ENCODE measurements at regions not wholly inside any gene's neighbourhood (a gene's known extent, or its start where the extent isn't known, plus 50 kb on each side); places are given as distances from the start of the nearest gene placed in this dataset.
A peak's percentile ranks its signal among the peaks of the same experiment; 100 is the strongest.

GRCh38 chrX:54659547-54659946 is 129.5 kb downstream of the GNL3L start:
- TF ChIP-seq, protein P1, sequence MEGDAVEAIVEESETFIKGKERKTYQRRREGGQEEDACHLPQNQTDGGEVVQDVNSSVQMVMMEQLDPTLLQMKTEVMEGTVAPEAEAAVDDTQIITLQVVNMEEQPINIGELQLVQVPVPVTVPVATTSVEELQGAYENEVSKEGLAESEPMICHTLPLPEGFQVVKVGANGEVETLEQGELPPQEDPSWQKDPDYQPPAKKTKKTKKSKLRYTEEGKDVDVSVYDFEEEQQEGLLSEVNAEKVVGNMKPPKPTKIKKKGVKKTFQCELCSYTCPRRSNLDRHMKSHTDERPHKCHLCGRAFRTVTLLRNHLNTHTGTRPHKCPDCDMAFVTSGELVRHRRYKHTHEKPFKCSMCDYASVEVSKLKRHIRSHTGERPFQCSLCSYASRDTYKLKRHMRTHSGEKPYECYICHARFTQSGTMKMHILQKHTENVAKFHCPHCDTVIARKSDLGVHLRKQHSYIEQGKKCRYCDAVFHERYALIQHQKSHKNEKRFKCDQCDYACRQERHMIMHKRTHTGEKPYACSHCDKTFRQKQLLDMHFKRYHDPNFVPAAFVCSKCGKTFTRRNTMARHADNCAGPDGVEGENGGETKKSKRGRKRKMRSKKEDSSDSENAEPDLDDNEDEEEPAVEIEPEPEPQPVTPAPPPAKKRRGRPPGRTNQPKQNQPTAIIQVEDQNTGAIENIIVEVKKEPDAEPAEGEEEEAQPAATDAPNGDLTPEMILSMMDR (IDR thresholded peaks at IDR 0.05; ENCODE audit: low read length, missing control alignments), result no peak
- no peak for DNase-seq (ENCODE audit: low read depth)
- no peak overlapping the region for H3K4me3 ChIP-seq (replicated peaks; ENCODE audit: low read depth, low read length)

- H3K4me3 ChIP-seq (replicated peaks; ENCODE audit: low read depth, low read length), result no peak overlapping the region
- TF ChIP-seq, protein P1 (IDR thresholded peaks at IDR 0.05; ENCODE audit: low read length, missing control alignments), result no peak
- DNase-seq (ENCODE audit: low read depth), result no peak
Observed at GRCh38 chrX:54675762-54676161, 122.3 kb downstream of the ITIH6 start.

DNA sequence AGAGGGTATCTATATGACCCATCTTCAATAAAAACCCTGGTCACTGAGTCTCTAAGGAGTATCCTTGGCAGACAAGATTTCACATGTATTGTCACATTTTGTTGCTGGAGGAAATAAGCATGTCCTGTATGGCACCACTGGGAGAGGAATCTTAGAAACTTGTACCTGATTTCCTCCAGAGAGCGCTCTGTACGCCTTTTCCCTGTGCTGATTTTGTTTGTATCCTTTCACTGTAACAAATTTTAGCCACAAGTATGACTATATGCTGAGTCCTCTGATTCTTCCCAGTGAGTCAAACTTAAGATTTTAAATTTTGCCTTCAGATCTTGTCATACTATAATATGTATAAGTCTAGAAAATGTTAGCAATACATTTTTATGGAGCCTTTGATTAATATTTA is 102.8 kb downstream of the ITIH6 start:
- TF ChIP-seq, protein P1 (IDR thresholded peaks at IDR 0.05; ENCODE audit: low read length, missing control alignments), result peak; percentile 3
- peak; percentile 17 for DNase-seq (ENCODE audit: low read depth)
- H3K4me3 ChIP-seq (replicated peaks; ENCODE audit: low read depth, low read length), result no peak overlapping the region

GRCh38 chrX:54695816-54696487 is 102.1 kb downstream of the ITIH6 start:
- TF ChIP-seq, protein P1 (IDR thresholded peaks at IDR 0.05; ENCODE audit: low read length, missing control alignments), result no peak
- H3K4me3 ChIP-seq (replicated peaks; ENCODE audit: low read depth, low read length), result no peak overlapping the region
- no peak for DNase-seq (ENCODE audit: low read depth)
